ENCODE measurements at regions not wholly inside any gene's neighbourhood (a gene's known extent, or its start where the extent isn't known, plus 50 kb on each side); places are given as distances from the start of the nearest gene placed in this dataset.

GRCh38 chr9:86796666-86797065 is 150.6 kb downstream of the GAS1 start:
- TF ChIP-seq GATA2 (IDR thresholded peaks at IDR 0.05; ENCODE audit: low read depth, low read length) = no peak
- TF ChIP-seq GATA3 (IDR thresholded peaks at IDR 0.05; ENCODE audit: low read depth, low read length) = no peak

- TF ChIP-seq GATA3 (IDR thresholded peaks at IDR 0.05; ENCODE audit: low read depth, low read length) (no peak), GATA2 (IDR thresholded peaks at IDR 0.05; ENCODE audit: low read depth, low read length) (no peak)
Measured at GRCh38 chr9:86795823-86796553, 151.3 kb downstream of the GAS1 start.

GRCh38 chr9:86795047-86795442 is 152.3 kb downstream of the GAS1 start:
- no peak for TF ChIP-seq GATA2 (IDR thresholded peaks at IDR 0.05; ENCODE audit: low read depth, low read length)
- TF ChIP-seq GATA3 (IDR thresholded peaks at IDR 0.05; ENCODE audit: low read depth, low read length) = no peak

GRCh38 chr9:86794391-86795046 is 152.8 kb downstream of the GAS1 start:
- no peak for TF ChIP-seq GATA3 (IDR thresholded peaks at IDR 0.05; ENCODE audit: low read depth, low read length)
- TF ChIP-seq GATA2 (IDR thresholded peaks at IDR 0.05; ENCODE audit: low read depth, low read length) = no peak

- TF ChIP-seq GATA2 (IDR thresholded peaks at IDR 0.05; ENCODE audit: low read depth, low read length) (no peak), GATA3 (IDR thresholded peaks at IDR 0.05; ENCODE audit: low read depth, low read length) (no peak)
Measured at GRCh38 chr9:86792136-86792535, 155.2 kb downstream of the GAS1 start.

- TF ChIP-seq GATA3 (IDR thresholded peaks at IDR 0.05; ENCODE audit: low read depth, low read length) (no peak), GATA2 (IDR thresholded peaks at IDR 0.05; ENCODE audit: low read depth, low read length) (no peak)
Measured at GRCh38 chr9:86790805-86791204, 156.5 kb downstream of the GAS1 start.

GRCh38 chr9:86788456-86788855 is 158.8 kb downstream of the GAS1 start:
- TF ChIP-seq GATA3 (IDR thresholded peaks at IDR 0.05; ENCODE audit: low read depth, low read length) (no peak), GATA2 (IDR thresholded peaks at IDR 0.05; ENCODE audit: low read depth, low read length) (no peak)

- no peak for TF ChIP-seq GATA3 (IDR thresholded peaks at IDR 0.05; ENCODE audit: low read depth, low read length)
- TF ChIP-seq GATA2 (IDR thresholded peaks at IDR 0.05; ENCODE audit: low read depth, low read length) = no peak
Measured at GRCh38 chr9:86783884-86784283, 163.4 kb downstream of the GAS1 start.

- TF ChIP-seq GATA3 (IDR thresholded peaks at IDR 0.05; ENCODE audit: low read depth, low read length) (no peak), GATA2 (IDR thresholded peaks at IDR 0.05; ENCODE audit: low read depth, low read length) (no peak)
Measured at GRCh38 chr9:86782831-86783230, 164.5 kb downstream of the GAS1 start.

- TF ChIP-seq GATA2 (IDR thresholded peaks at IDR 0.05; ENCODE audit: low read depth, low read length) = no peak
- no peak for TF ChIP-seq GATA3 (IDR thresholded peaks at IDR 0.05; ENCODE audit: low read depth, low read length)
Measured at GRCh38 chr9:86778761-86779160, 168.5 kb downstream of the GAS1 start.

GRCh38 chr9:86775718-86776117 is 171.6 kb downstream of the GAS1 start:
- no peak for TF ChIP-seq GATA3 (IDR thresholded peaks at IDR 0.05; ENCODE audit: low read depth, low read length)
- no peak for TF ChIP-seq GATA2 (IDR thresholded peaks at IDR 0.05; ENCODE audit: low read depth, low read length)

GRCh38 chr9:86774116-86774515 is 173.2 kb downstream of the GAS1 start:
- TF ChIP-seq GATA2 (IDR thresholded peaks at IDR 0.05; ENCODE audit: low read depth, low read length) (no peak), GATA3 (IDR thresholded peaks at IDR 0.05; ENCODE audit: low read depth, low read length) (no peak)

GRCh38 chr9:86773422-86773945 is 173.8 kb downstream of the GAS1 start:
- TF ChIP-seq GATA3 (IDR thresholded peaks at IDR 0.05; ENCODE audit: low read depth, low read length) = no peak
- no peak for TF ChIP-seq GATA2 (IDR thresholded peaks at IDR 0.05; ENCODE audit: low read depth, low read length)

- no peak for TF ChIP-seq GATA3 (IDR thresholded peaks at IDR 0.05; ENCODE audit: low read depth, low read length)
- TF ChIP-seq GATA2 (IDR thresholded peaks at IDR 0.05; ENCODE audit: low read depth, low read length) = no peak
Measured at GRCh38 chr9:86772635-86772993, 174.7 kb downstream of the GAS1 start.
